MCF 10A (cell line): ENCODE measurements at regions not wholly inside any gene's neighbourhood (a gene's known extent, or its start where the extent isn't known, plus 50 kb on each side); places are given as distances from the start of the nearest gene placed in this dataset.

Experiments
- BruUV-seq: library from RNA; stranded (reverse); fragments of 400-500 nt; replicated peaks from 2 replicates; lab custom pipeline; 2021; lab: Mats Ljungman, UMichigan
- CTCF ChIA-PET: fragments of 300-600 bp; sonication (Branson Sonifier 250); formaldehyde crosslinking; extraction: SDS; loops from one replicate; lab custom pipeline; 2021; ENCODE audit warnings: antibody characterized with exemption, inconsistent platforms; lab: Yijun Ruan, JAX
- POLR2A ChIA-PET: fragments of 300-600, 350-650 bp; sonication (Branson Sonifier 250); formaldehyde crosslinking; extraction: SDS; loops from one replicate; lab custom pipeline; 2020; ENCODE audit warnings: antibody characterized with exemption, inconsistent platforms; lab: Yijun Ruan, JAX
- DNase-seq: peaks from one replicate; pipeline ENCODE4 v3.0.0-alpha.2; 2018; ENCODE audit not compliant: unreplicated experiment
- H3K27ac Mint-ChIP-seq: one replicate; pipeline ENCODE4 v1.8.0; 2022; ENCODE audit warnings: mild to moderate bottlenecking, low read depth, mixed read lengths; ENCODE audit not compliant: unreplicated experiment
- H3K27me3 Mint-ChIP-seq: one replicate; pipeline ENCODE4 v1.8.0; 2022; ENCODE audit warnings: mixed read lengths; ENCODE audit not compliant: insufficient read depth, unreplicated experiment
- H3K36me3 Mint-ChIP-seq: one replicate; pipeline ENCODE4 v1.8.0; 2022; ENCODE audit warnings: mild to moderate bottlenecking, moderate library complexity, mixed read lengths; ENCODE audit not compliant: insufficient read depth, unreplicated experiment
- H3K4me1 Mint-ChIP-seq: one replicate; pipeline ENCODE4 v1.8.0; 2022; ENCODE audit warnings: mixed read lengths; ENCODE audit not compliant: insufficient read depth, unreplicated experiment
- H3K4me3 Mint-ChIP-seq: one replicate; pipeline ENCODE4 v1.8.0; 2022; ENCODE audit warnings: mild to moderate bottlenecking, moderate library complexity, mixed read lengths; ENCODE audit not compliant: unreplicated experiment
- H3K9me3 Mint-ChIP-seq: one replicate; pipeline ENCODE4 v1.8.0; 2022; ENCODE audit warnings: mixed read lengths; ENCODE audit not compliant: unreplicated experiment
- intact Hi-C: fragments of 100-400 bp; cut with micrococcal nuclease; formaldehyde crosslinking; loops from 2 replicates; pipeline ENCODE4 v1.14.1; 2022
- TF ChIP-seq, protein P1 (sequence below): fragments of 200-600 bp; IDR thresholded peaks from one replicate; pipeline ENCODE4 v1.8.0; 2022; ENCODE audit warnings: antibody characterized with exemption, mild to moderate bottlenecking; ENCODE audit not compliant: unreplicated experiment

- H3K27me3 Mint-ChIP-seq: no peaks in the 10 kb centered on the region
- H3K9me3 Mint-ChIP-seq: no peaks in the 10 kb centered on the region
- intact Hi-C loops: no loop called here
- DNase-seq: no peak
- CTCF ChIA-PET: interaction anchor here (0.6 kb wide), 1 partner anchor 19 kb away, joined by 3 read pairs; no protein-coding TSS in a partner anchor
- no peaks in the 10 kb centered on the region for H3K36me3 Mint-ChIP-seq
- no TSS peak for BruUV-seq
- TF ChIP-seq, protein P1, sequence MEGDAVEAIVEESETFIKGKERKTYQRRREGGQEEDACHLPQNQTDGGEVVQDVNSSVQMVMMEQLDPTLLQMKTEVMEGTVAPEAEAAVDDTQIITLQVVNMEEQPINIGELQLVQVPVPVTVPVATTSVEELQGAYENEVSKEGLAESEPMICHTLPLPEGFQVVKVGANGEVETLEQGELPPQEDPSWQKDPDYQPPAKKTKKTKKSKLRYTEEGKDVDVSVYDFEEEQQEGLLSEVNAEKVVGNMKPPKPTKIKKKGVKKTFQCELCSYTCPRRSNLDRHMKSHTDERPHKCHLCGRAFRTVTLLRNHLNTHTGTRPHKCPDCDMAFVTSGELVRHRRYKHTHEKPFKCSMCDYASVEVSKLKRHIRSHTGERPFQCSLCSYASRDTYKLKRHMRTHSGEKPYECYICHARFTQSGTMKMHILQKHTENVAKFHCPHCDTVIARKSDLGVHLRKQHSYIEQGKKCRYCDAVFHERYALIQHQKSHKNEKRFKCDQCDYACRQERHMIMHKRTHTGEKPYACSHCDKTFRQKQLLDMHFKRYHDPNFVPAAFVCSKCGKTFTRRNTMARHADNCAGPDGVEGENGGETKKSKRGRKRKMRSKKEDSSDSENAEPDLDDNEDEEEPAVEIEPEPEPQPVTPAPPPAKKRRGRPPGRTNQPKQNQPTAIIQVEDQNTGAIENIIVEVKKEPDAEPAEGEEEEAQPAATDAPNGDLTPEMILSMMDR: no peak
- no peaks in the 10 kb centered on the region for H3K4me1 Mint-ChIP-seq
- no peak overlapping the region for H3K4me3 Mint-ChIP-seq
- POLR2A ChIA-PET: no interaction called here
- H3K27ac Mint-ChIP-seq: no peak overlapping the region
Observed at GRCh38 chr6:17225767-17226630, 55.2 kb upstream of the RBM24 start.

DNA sequence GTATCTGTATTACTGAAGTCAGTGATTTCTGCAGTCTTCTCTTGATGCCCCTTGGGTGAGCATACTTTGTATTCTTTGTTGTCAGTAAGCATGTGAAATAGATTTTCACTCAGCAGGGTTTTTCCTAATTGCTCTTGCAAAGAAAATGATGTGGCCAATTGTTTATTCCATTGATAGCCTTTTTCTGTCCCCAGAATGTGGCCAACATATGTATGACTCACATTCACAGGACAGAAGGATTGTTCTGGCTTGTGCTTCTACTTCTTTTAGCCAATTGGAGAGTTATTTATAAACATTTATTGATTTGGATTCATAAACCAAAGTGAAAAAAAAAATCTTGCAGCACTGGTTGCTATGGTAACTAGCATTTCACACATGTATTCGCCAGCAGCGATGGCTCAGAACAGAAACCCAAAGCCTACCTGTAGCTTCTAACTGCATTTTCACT lies 54.4 kb upstream of the RBM24 start:
- BruUV-seq: no TSS peak
- Mint-ChIP-seq H3K9me3 (peaks cover 2% of the 10 kb centered on the region), H3K4me3 (no peak overlapping the region), H3K27me3 (no peaks in the 10 kb centered on the region), H3K4me1 (no peaks in the 10 kb centered on the region), H3K27ac (no peak overlapping the region), H3K36me3 (no peaks in the 10 kb centered on the region)
- POLR2A ChIA-PET: no interaction called here
- TF ChIP-seq, protein P1: no peak
- intact Hi-C loops: no loop called here
- DNase-seq: no peak
- CTCF ChIA-PET: no interaction called here

DNA sequence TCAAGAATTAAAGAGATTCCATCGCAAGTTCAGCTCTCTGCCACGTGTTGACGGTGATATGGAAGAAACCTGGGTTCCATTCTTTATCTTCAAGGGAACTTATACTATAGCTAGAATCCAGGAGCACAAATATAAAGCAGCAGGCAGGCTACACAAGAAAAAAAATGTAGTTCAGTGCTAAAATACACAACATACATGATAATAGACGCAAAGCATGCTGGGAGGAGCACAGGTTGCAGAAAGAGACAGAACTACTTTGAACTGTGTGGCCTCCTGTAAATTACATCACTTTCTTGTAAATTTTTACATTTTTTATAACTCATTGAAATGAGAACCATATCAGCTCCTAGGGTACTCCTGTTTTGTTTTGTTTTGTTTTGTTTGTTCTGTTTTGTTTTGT lies 53.8 kb upstream of the RBM24 start:
- no peak overlapping the region for H3K4me3 Mint-ChIP-seq
- CTCF ChIA-PET: no interaction called here
- intact Hi-C loops: no loop called here
- H3K36me3 Mint-ChIP-seq: no peaks in the 10 kb centered on the region
- TF ChIP-seq, protein P1: no peak
- POLR2A ChIA-PET: no interaction called here
- H3K9me3 Mint-ChIP-seq: peaks cover 7% of the 10 kb centered on the region
- DNase-seq: no peak
- no peaks in the 10 kb centered on the region for H3K27me3 Mint-ChIP-seq
- no peak overlapping the region for H3K27ac Mint-ChIP-seq
- H3K4me1 Mint-ChIP-seq: no peaks in the 10 kb centered on the region
- no TSS peak for BruUV-seq
